GM23248 (cell line): ENCODE measurements at regions not wholly inside any gene's neighbourhood (a gene's known extent, or its start where the extent isn't known, plus 50 kb on each side); places are given as distances from the start of the nearest gene placed in this dataset.

Source experiments
- DNase-seq: peaks from one replicate; pipeline ENCODE4 v3.0.0-alpha.2; 2015
- H2AFZ ChIP-seq: fragments of 200-600 bp; sonication (generic); 2 replicates; pipeline ENCODE4 v1.6.1; 2016; ENCODE audit warnings: antibody characterized with exemption
- H3F3A ChIP-seq: fragments of 200-600 bp; sonication (generic); 2 replicates; pipeline ENCODE4 v1.6.1; 2016; ENCODE audit warnings: mild to moderate bottlenecking, antibody characterized with exemption, mixed run types; ENCODE audit not compliant: insufficient read depth
- H3K27ac ChIP-seq: fragments of 200-600 bp; sonication (generic); 2 replicates; pipeline ENCODE4 v1.5.1; 2016; ENCODE audit warnings: mild to moderate bottlenecking
- H3K27me3 ChIP-seq: fragments of 200-600 bp; sonication (generic); replicated peaks from 2 replicates; pipeline ENCODE4 v1.6.1; 2016; ENCODE audit warnings: mild to moderate bottlenecking; ENCODE audit not compliant: insufficient read depth
- H3K36me3 ChIP-seq: fragments of 200-600 bp; sonication (generic); 2 replicates; pipeline ENCODE4 v1.6.1; 2016; ENCODE audit warnings: low read depth, mild to moderate bottlenecking
- H3K4me1 ChIP-seq: fragments of 200-600 bp; sonication (generic); 2 replicates; pipeline ENCODE4 v1.6.1; 2016; ENCODE audit warnings: mild to moderate bottlenecking; ENCODE audit not compliant: insufficient read depth
- H3K4me2 ChIP-seq: fragments of 200-600 bp; sonication (generic); one replicate; pipeline ENCODE4 v1.6.1; 2016; ENCODE audit warnings: mild to moderate bottlenecking; ENCODE audit not compliant: unreplicated experiment
- H3K4me3 ChIP-seq: fragments of 200-600 bp; sonication (generic); 2 replicates; pipeline ENCODE4 v1.5.1; 2016; ENCODE audit warnings: mild to moderate bottlenecking
- H3K79me2 ChIP-seq: fragments of 200-600 bp; sonication (generic); 2 replicates; pipeline ENCODE4 v1.6.1; 2016; ENCODE audit warnings: mild to moderate bottlenecking; ENCODE audit not compliant: insufficient read depth
- H3K9ac ChIP-seq: fragments of 200-600 bp; sonication (generic); 2 replicates; pipeline ENCODE4 v1.6.1; 2016; ENCODE audit warnings: mild to moderate bottlenecking
- H3K9me2 ChIP-seq: fragments of 200-600 bp; sonication (generic); 2 replicates; pipeline ENCODE4 v1.6.1; 2016; ENCODE audit warnings: mixed run types, mild to moderate bottlenecking, moderate library complexity; ENCODE audit not compliant: insufficient read depth
- H3K9me3 ChIP-seq: fragments of 200-600 bp; sonication (generic); one replicate; pipeline ENCODE4 v1.6.1; 2017; ENCODE audit warnings: low read depth
- H4K20me1 ChIP-seq: fragments of 200-600 bp; sonication (generic); 2 replicates; pipeline ENCODE4 v1.6.0; 2016; ENCODE audit not compliant: insufficient read depth
- EZH2 ChIP-seq: fragments of 200-600 bp; sonication (generic); IDR thresholded peaks from 2 replicates; pipeline ENCODE4 v1.6.1; 2018; ENCODE audit warnings: antibody characterized with exemption, mild to moderate bottlenecking; ENCODE audit not compliant: insufficient read depth, poor library complexity, severe bottlenecking
- EZH2phosphoT487 ChIP-seq: fragments of 200-600 bp; sonication (generic); IDR thresholded peaks from 2 replicates; pipeline ENCODE4 v1.6.1; 2018; ENCODE audit warnings: antibody characterized with exemption, moderate library complexity, mild to moderate bottlenecking, low read depth; ENCODE audit not compliant: insufficient read depth
- WGBS, 2 experiments: methylation state at CpG; one replicate each; pipeline ENCODE4 v1.1.6; 2015 to 2017; ENCODE audit warnings: low lambda C conversion rate in 2 of 2, low coverage in 1 of 2; ENCODE audit errors: missing lambda C conversion rate in 2 of 2; 5-methylcytosine and 5-hydroxymethylcytosine counted together
- in situ Hi-C: fragments of 300-500 bp; cut with MboI; formaldehyde crosslinking; loops from 2 replicates; pipeline ENCODE4 v1.15.0; 2020

DNA sequence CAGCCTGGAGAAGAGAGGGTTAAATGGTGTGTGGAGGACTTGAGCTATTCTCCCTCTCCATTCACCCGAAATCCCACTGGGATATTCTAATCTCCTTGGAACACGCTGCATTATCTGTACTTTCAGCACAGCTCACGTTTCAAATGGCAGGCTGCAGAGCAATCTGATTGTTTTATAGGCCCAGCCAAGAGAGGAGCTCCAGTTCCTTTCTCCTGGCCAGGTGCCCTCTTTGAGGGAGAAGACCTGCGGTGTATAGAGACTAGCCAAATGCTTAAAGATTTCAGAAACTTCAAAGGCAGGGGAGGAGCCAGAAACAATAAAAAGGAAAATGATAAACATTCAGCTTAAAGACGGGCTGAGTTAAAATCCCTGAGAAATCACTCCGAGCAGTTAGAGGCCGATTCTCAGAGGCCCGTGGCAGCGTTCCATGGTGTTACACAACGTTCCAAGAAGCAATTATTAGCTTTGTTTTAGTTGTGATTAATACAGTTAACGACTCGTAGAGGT lies 564.0 kb upstream of the KLF4 start:
- in situ Hi-C loops = loop anchor here (25.0 kb wide), 1 partner anchor 566 kb away; the partner anchor contains the start of gene KLF4
- 4% methylated on average over 12 of the region's 12 CpGs for WGBS, 2 experiments
- no peaks in the 10 kb centered on the region for H3K79me2 ChIP-seq
- H3K9me3 ChIP-seq = no peaks in the 10 kb centered on the region
- H3K4me3 ChIP-seq = peak overlapping the region; percentile 17; the same call in 1 of the 2 replicates
- H3K27me3 ChIP-seq = no peaks in the 10 kb centered on the region
- peak overlapping the region; percentile 65 for H3K27ac ChIP-seq
- peak; percentile 89 for DNase-seq
- H3K4me1 ChIP-seq = peaks cover 61% of the 10 kb centered on the region
- peak overlapping the region; percentile 60 for H3K4me2 ChIP-seq
- H4K20me1 ChIP-seq = no peaks in the 10 kb centered on the region
- no peaks in the 10 kb centered on the region for H3K36me3 ChIP-seq
- peaks cover 52% of the 10 kb centered on the region for H3F3A ChIP-seq
- H2AFZ ChIP-seq = peak overlapping the region; percentile 90
- peak overlapping the region; percentile 70 for H3K9ac ChIP-seq
- no peaks in the 10 kb centered on the region for H3K9me2 ChIP-seq
- no peak for TF ChIP-seq EZH2phosphoT487
- TF ChIP-seq EZH2 = no peak

GRCh38 chr9:108052431-108053080 lies 563.0 kb upstream of the KLF4 start:
- Histone ChIP-seq H3K79me2 (no peaks in the 10 kb centered on the region), H3K27me3 (no peaks in the 10 kb centered on the region), H3K4me3 (no peak overlapping the region), H2AFZ (no peak overlapping the region), H3K9ac (no peak overlapping the region), H4K20me1 (no peaks in the 10 kb centered on the region), H3K27ac (no peak overlapping the region), H3F3A (peaks cover 47% of the 10 kb centered on the region), H3K4me2 (no peak overlapping the region), H3K9me2 (no peaks in the 10 kb centered on the region), H3K9me3 (no peaks in the 10 kb centered on the region), H3K36me3 (no peaks in the 10 kb centered on the region), H3K4me1 (peaks cover 58% of the 10 kb centered on the region)
- WGBS, 2 experiments = 93 to 98% methylated on average over 7 of the region's 7 CpGs
- in situ Hi-C loops = loop anchor here (25.0 kb wide), 1 partner anchor 565 kb away; the partner anchor contains the start of gene KLF4
- TF ChIP-seq EZH2 (no peak), EZH2phosphoT487 (no peak)
- DNase-seq = no peak

GRCh38 chr9:108050894-108051293 lies 561.3 kb upstream of the KLF4 start:
- in situ Hi-C loops = loop anchor here (25.0 kb wide), 1 partner anchor 564 kb away; the partner anchor contains the start of gene KLF4
- Histone ChIP-seq H3K79me2 (no peaks in the 10 kb centered on the region), H3K9ac (no peak overlapping the region), H4K20me1 (no peaks in the 10 kb centered on the region), H2AFZ (no peak overlapping the region), H3K4me2 (no peak overlapping the region), H3K4me3 (no peak overlapping the region), H3K4me1 (peaks cover 44% of the 10 kb centered on the region), H3F3A (peaks cover 34% of the 10 kb centered on the region), H3K27ac (no peak overlapping the region), H3K9me2 (no peaks in the 10 kb centered on the region), H3K9me3 (no peaks in the 10 kb centered on the region), H3K27me3 (no peaks in the 10 kb centered on the region), H3K36me3 (no peaks in the 10 kb centered on the region)
- WGBS, 2 experiments = 87 to 89% methylated on average over 4 of the region's 4 CpGs
- no peak for DNase-seq
- TF ChIP-seq EZH2 (no peak), EZH2phosphoT487 (no peak)

DNA sequence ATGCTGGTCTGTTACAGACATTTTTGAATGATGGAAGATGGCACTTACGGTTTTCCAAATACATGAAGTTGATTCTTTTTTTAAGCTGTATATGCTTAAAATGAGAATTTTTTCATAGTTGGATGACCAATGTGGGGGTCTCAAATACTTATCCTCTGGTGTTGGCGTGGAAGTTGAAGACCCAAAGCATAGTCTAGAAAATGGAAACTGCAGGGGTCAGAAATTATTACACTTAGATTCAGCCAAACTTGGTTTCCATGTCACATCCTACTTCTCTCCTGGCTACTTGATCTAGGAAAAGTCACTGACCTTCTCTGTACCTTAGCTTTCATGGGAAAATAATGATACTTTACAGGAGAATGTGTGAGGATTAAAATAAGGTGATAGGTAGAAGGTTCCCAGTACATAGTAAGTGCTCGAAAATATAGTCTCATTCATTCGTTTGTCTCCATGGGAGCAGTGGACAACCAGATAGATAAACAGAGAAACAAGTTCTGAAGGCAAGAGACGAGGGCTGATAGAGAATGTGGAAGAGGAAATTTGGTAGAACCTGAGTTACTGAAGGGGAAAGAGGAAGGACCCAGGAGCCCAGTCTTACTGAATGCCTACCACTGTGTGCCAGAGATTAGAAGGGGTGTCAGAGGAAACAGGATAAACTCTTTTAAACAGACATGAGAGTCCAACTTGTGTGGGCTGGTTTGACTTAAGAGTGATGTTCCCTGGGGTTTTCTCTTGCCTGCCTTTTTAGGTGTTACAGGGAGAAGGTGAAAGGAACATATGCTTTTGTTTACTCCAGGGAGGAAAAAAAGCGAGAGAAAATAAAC lies 560.3 kb upstream of the KLF4 start:
- TF ChIP-seq EZH2 (no peak), EZH2phosphoT487 (no peak)
- Histone ChIP-seq H3K36me3 (no peaks in the 10 kb centered on the region), H3K9ac (no peak overlapping the region; the same call in 1 of the 2 replicates), H3F3A (peaks cover 26% of the 10 kb centered on the region), H3K27me3 (no peaks in the 10 kb centered on the region), H3K4me1 (peaks cover 42% of the 10 kb centered on the region), H3K9me3 (no peaks in the 10 kb centered on the region), H3K9me2 (no peaks in the 10 kb centered on the region), H4K20me1 (no peaks in the 10 kb centered on the region), H3K4me3 (peak overlapping the region; percentile 1; the same call in 1 of the 2 replicates), H2AFZ (no peak overlapping the region), H3K27ac (peak overlapping the region; percentile 87), H3K79me2 (no peaks in the 10 kb centered on the region), H3K4me2 (peak overlapping the region; percentile 68)
- DNase-seq = no peak
- in situ Hi-C loops = loop anchor here (25.0 kb wide), 1 partner anchor 563 kb away; the partner anchor contains the start of gene KLF4
- WGBS, 2 experiments = 94 to 95% methylated on average over 6 of the region's 6 CpGs
